GM19452 (cell line): ENCODE measurements at regions not wholly inside any gene's neighbourhood (a gene's known extent, or its start where the extent isn't known, plus 50 kb on each side); places are given as distances from the start of the nearest gene placed in this dataset.
"Not testable (repeated sequence)": the region's sequence is repeated elsewhere in the genome, so short reads cannot be mapped to it uniquely, and the experiment has no call there.

Experiments used
- ATAC-seq: cut with Tn5 transposase; IDR thresholded peaks from one replicate; pipeline ENCODE4 v1.9.1; 2021; ENCODE audit not compliant: unreplicated experiment

DNA sequence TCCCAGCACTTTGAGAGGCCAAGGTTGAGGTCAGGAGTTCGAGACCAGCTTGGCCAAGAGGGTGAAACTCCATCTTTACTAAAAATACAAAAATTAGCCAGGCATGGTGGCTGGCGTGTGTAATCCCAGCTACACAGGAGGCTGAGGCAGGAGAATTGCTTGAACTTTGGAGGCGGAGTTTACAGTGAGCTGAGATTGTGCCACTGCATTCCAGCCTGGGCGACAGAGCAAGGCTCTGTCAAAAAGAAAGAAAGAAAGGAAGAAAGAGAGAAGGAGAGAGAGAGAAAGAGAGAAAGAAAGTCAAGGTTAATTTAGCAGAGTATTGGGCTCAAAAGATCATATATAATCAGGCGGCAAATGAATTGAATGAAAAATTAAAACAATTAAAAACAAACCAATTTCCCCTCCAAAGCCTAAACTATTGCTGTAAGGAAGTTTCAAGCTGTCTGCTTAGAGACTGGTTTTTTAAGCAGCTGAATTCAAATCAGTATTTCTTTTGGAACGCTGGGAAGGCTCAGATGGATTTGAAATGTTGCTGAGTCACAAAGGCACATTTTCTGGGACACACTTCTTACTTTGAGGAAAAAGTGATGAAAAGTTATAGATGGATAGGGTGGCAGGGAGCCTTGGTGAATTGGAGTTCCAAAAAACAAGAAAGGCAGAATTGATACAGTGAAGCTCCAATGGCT lies 81.3 kb upstream of the BHLHE40 start:
- ATAC-seq: no peak

DNA sequence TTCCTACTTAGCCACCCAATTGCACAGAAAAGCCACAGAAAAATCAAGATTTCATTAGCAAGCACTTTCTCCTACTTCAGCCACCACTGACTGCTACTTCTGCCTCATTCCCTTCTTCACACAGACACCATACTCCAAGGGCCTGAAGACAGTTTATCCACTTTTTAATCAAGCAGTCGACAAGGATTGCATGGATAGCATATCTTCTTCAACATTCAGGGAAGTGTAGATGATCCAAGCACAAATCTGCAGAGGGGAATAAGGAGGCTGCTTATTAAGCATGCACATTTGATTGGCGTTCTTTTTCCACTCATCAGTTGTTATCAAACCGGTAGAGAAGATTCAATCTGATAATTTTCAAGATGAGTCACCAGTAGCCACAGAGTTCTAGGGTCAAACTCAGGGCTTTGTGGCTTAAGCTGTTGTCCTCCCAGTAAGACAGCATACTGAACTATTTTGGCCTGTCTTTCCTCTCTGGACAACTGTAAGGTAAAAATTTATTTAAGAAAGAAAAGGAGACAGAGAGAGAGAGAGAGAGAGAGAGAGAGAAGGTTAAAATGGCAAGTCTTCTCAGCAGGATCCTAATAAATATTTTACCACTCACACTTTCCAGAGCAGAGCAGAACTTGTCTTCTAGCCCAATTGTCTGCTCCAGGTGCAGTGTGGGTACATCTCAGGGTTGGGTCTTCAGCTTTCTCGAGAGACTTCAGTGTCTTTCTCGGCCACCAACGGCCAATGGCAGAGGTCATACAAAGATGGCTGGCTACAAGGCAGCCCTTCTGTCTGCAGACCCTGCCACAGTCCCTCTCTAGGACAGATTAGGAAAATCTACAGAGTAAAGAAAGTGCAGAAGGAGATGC lies 80.6 kb upstream of the BHLHE40 start:
- peak; percentile 99 for ATAC-seq

DNA sequence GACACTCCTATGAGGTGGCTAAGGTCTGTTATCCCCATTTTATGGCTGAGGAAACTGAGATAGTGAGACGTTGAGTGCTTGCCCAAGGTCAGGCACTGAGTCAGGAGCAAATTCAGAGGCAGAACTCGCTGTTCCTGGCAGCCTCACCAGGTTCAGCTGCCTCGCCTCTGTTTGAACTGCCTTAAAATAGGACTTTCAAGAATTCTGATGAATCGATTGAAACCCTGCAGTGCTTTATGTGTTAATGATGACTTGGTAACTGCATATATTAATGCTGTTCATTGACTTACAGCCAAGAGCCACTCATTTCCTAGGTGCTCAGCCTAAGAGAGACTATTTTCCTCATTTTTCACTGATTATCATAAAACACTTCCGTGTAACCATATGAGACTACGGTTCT lies 79.5 kb upstream of the BHLHE40 start:
- no peak for ATAC-seq

DNA sequence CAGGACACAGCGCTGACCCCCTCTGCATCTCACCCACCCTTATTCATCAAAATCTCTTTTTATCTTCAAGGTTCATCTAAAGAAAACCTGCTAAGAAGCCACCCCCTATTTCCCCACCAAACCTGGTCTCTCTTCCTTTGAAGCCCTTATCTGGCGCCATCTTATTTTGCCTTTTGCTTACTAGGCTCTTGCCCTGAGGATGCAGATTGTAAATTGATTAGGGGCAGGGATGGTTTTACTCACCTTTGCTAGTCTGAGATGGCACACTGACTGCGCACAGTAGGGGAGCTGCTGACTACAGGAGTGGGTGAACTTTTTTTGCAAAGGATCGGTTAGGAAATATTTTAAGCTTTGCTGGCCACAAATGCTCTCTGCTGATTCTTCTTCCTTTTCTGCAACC lies 78.9 kb upstream of the BHLHE40 start:
- no peak for ATAC-seq

DNA sequence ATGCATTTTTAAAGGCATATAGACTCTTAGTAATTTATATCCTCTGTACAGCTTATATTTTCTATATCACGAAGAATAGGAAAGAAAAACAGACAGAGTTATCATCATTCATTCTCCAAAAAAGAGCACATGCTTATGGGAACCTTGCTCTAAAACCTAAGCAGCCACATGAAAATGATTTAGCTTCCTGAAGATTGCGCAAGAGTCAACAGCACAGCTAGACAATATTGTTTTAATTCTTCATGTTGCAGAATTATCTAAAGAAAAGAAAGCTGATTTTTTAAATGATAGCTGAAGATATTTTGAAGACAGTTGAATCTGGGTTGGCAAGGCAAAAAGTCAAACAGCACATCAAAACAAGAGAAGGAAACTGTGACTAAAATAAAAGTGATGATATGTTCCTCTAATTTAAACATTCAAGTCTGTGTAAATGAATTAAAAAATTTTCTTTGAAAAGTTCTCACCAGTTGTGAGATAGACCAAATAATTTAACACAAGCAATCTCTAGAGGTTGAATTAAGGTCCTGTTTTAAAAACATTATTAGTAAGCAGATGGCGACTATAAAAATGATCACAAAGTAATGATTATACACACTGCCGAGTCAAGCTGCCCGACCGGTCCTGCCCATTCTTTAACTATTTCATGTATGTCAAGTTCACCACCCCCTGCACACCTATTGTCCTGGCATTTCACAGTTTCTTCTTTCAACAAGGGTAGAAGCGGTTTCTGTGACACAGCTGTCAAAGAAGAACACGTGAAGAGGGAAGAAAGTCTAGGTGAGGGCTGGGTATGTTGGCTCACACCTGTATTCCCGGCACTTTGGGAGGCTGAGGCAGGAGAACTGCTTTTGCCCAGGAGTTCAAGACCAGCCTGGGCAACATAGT lies 74.2 kb upstream of the BHLHE40 start:
- ATAC-seq: no peak

DNA sequence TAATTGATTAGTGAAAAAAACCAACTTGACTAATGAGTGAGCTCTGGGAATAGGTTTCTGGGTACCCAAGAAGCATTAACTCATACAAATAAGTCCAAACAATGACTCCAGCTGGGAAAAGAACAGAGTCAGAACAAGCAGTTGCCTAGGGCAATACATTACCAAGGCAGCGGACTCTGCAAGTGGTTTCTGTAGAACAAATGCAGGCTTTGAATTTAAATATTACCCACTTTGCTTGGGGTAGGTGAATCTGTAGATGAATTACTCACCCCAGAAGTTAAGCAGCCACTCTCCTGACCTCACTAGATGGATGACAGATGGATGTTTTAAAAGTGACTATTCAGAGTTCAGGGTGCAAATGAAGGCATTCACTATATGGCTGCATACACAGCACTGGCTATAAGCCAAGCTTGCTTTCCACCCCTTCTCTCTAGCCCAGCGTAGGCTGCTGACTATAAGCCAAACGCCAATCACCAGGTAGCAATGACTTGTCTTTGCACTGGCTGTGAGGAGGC lies 73.1 kb upstream of the BHLHE40 start:
- ATAC-seq: no peak

DNA sequence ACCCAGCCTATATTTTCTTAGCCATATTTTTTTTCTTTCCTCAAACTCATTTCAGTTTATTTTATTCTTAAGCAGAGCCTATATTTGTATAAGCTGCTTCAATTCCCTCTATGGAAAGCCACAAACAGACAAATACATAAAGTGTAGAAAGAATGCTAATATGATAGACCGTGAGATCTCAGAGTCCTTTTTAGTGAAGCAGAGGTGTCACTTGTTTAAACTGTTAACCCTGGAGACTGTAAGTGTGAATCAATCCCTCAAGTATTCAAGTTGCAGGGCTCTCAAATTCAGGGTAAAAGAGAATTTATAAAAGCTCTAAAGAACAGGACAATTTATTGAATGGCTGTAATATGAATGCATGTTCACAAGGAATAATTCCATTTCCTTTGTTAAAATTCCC lies 72.2 kb upstream of the BHLHE40 start:
- no peak for ATAC-seq

DNA sequence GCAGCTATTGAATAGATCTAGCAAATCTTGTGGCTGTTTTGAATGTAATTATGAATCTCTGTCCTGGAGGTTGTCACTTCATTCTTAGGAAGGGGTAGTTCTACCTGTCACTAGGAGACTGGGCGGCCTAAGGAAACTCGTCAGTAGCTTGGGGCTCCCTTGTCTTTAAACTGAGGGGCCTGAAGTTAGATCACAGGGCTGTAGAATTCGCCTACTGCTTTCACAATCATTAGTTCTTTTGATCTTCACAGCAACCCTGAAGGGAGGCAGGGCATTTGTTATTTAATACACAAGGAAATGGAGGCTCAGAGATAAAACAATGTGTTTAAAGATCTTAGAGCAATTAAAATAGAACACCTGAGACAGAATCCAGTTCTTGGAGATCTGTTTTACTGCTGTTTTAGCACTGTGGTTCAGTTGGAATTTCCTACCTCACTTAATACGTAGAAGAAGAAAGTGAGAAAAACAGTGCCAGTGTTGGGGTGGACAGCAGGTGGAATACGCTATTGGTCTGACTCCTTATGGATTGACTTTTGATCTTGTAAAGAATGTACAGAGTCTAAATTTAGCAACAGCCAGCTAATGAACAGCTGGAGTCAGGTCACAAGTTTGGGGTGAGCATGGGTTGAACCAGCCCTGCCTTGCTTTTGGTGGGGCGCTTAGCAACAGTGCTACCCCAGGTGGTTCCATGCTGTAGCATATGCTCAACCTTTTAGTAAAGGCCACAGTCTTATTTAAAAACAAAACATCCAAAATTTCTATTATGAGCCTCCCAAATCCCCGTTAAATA lies 71.4 kb upstream of the BHLHE40 start:
- ATAC-seq: no peak

DNA sequence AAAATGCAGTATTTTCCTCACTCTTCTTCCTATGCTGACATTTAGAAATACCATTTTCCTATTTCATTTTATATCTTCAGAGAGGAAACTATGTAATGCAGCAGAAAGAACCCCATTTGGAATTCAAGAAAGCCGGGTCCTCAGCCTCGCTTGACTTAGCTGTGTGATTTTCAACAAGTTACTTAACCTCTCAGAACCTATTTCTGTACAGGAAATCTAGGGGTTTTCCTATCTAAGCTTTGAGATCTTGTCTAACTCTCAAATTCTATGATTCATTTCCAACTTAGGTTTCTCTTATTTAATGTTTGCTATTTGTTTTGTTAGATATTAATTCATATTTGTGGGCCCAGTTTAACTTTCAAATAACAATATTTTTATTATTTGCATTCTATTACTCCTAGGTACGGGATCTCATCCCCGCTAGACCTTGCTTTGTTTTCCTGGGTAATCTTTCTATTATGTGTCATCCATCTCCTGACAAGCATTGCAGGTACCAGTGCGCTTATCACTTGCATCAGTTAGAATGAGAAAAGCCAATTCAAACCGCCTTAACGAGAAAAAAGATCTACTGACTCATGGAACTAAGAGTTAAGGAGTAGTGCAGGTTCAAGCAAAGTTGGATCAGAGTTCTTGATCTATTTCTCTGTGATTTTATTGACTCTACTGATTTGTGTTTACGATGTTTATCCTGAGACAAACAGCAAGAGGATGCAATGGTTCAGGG lies 70.6 kb upstream of the BHLHE40 start:
- no peak for ATAC-seq

DNA sequence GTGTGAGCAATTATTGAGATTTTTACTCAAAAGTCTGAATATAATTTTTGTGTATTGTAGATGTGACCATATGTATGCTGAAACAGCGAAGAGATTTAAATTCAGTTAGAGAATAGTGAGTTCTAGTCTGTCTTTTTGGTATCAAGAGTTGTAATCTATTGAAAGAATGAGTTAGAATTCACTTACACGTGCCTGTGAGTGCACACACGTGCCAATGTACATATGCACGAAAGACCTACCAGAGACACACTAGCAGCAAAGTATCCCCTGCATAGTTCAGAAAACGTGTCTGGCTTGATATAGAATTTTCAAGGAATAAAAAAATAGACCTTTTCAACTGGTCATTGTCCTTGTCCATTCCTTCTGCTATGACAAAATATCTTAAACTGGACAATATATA lies 64.8 kb upstream of the BHLHE40 start:
- ATAC-seq: no peak

DNA sequence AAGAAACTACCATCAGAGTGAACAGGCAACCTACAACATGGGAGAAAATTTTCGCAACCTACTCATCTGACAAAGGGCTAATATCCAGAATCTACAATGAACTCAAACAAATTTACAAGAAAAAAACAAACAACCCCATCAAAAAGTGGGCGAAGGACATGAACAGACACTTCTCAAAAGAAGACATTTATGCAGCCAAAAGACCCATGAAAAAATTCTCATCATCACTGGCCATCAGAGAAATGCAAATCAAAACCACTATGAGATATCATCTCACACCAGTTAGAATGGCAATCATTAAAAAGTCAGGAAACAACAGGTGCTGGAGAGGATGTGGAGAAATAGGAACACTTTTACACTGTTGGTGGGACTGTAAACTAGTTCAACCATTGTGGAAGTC lies 57.6 kb upstream of the BHLHE40 start:
- ATAC-seq: not testable (repeated sequence)

DNA sequence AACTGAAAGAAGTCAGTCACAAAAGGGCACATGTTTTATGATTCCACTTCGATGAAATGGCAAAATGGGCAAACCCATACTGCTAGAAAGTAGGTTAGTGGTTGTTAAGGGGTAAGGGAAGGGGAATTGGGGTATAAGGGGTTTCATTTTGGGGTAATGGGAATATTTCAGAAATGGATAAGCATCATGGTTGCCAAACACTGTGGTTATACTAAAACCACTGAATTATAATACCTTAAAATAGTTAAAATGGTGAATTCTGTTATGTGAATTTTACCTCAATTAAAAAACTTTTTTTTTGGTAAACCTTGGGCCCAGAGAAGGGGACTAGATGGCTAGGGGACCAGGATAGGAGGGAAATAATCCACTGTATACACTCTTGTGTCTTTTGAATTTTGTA lies 52.3 kb upstream of the BHLHE40 start:
- ATAC-seq: no peak

DNA sequence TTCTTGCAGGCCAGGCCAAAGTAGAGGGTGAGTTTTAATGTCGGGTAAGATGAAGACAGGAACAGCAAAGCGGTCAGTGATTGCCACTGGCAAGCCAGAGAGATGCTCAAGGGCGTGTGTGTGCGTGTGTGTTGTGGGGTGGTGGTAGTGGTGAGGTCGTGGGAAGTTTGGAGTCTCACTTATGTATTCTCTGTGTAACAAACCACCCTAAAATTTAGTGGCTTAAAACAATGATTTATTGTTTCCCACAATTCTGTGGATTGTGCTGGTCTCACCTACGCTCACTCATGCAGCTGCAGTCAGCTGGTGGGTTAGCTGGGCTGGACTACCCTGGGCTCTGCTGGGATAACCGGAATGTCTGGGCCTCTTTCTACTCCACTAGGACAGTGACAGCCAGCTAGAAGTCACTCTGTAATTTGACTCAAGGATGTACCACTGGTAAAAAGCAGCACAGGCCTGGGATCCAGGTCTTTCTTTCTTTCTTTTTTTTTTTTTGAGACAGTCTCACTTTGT lies 50.9 kb upstream of the BHLHE40 start:
- ATAC-seq: no peak
